Activated T-helper 1 cell treated with anti-CD3 and anti-CD28 coated beads, Interleukin-12 subunit alpha, Interleukin-12 subunit beta, Interleukin-2, Interleukin-4 antibody, amounts not matched to agents 30 ng/mL and 10 ng/mL and 1 ng/mL, durations not matched to agents 14 hours and 24 hours and 36 hours (primary cell): ENCODE measurements at regions not wholly inside any gene's neighbourhood (a gene's known extent, or its start where the extent isn't known, plus 50 kb on each side); places are given as distances from the start of the nearest gene placed in this dataset.
"Not testable (repeated sequence)": the region's sequence is repeated elsewhere in the genome, so short reads cannot be mapped to it uniquely, and the experiment has no call there.

Source experiments
- DNase-seq: peaks from one replicate; pipeline ENCODE4 v3.0.0; 2021; ENCODE audit warnings: low spot score
- H3K27ac Mint-ChIP-seq: one replicate; pipeline ENCODE4 v1.8.0; 2021; ENCODE audit warnings: mild to moderate bottlenecking, mixed read lengths
- H3K27me3 Mint-ChIP-seq: one replicate; pipeline ENCODE4 v1.8.0; 2022; ENCODE audit warnings: mild to moderate bottlenecking, moderate library complexity, mixed read lengths; ENCODE audit not compliant: insufficient read depth
- H3K36me3 Mint-ChIP-seq: one replicate; pipeline ENCODE4 v1.8.0; 2021; ENCODE audit warnings: low read depth, mixed read lengths
- H3K4me1 Mint-ChIP-seq: one replicate; pipeline ENCODE4 v1.8.0; 2021; ENCODE audit warnings: low read depth, mixed read lengths
- H3K4me3 Mint-ChIP-seq: one replicate; pipeline ENCODE4 v1.8.0; 2021; ENCODE audit warnings: mild to moderate bottlenecking, moderate library complexity, mixed read lengths
- H3K9me3 Mint-ChIP-seq: one replicate; pipeline ENCODE4 v1.8.0; 2021; ENCODE audit warnings: mixed read lengths
- intact Hi-C: fragments of 100-400 bp; cut with micrococcal nuclease; formaldehyde crosslinking; loops from one replicate; pipeline ENCODE4 v1.15.1; 2024

- H3K27me3 Mint-ChIP-seq, DNase-seq, H3K27ac Mint-ChIP-seq, H3K9me3 Mint-ChIP-seq, intact Hi-C loops, H3K4me1 Mint-ChIP-seq, H3K4me3 Mint-ChIP-seq, H3K36me3 Mint-ChIP-seq: not testable (repeated sequence)
Observed at GRCh38 chr1:149274493-149274892, 171.1 kb upstream of the NBPF9 start.

GRCh38 chr1:149275802-149276201 is 172.5 kb upstream of the NBPF9 start:
- H3K4me3 Mint-ChIP-seq, H3K27ac Mint-ChIP-seq, H3K27me3 Mint-ChIP-seq, DNase-seq, H3K36me3 Mint-ChIP-seq, H3K4me1 Mint-ChIP-seq, intact Hi-C loops, H3K9me3 Mint-ChIP-seq: not testable (repeated sequence)

DNA sequence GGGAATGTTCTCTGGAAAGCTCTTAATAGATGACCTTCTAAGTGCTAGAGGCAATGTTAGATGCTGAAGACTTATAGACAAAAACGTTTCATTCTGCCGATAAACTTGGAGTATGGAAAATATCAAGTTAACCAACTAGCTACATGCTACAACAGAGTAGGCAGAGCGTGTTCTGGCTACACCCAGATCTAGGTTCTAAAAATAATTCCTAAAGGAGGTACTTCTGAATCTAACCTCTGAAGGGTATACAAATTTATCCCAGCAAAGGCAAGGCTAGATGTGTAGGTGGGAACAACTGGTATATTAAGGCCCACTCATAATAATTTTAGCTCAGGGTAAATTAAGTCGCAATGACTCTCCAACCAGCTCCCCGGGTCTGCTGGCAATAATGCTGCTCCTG is 173.1 kb upstream of the NBPF9 start:
- H3K36me3 Mint-ChIP-seq, H3K4me1 Mint-ChIP-seq, H3K9me3 Mint-ChIP-seq, H3K4me3 Mint-ChIP-seq, DNase-seq, intact Hi-C loops, H3K27ac Mint-ChIP-seq, H3K27me3 Mint-ChIP-seq: not testable (repeated sequence)

GRCh38 chr1:149278156-149278555 is 174.8 kb upstream of the NBPF9 start:
- intact Hi-C loops, DNase-seq, H3K36me3 Mint-ChIP-seq, H3K4me3 Mint-ChIP-seq, H3K4me1 Mint-ChIP-seq, H3K27ac Mint-ChIP-seq, H3K9me3 Mint-ChIP-seq, H3K27me3 Mint-ChIP-seq: not testable (repeated sequence)

- H3K4me3 Mint-ChIP-seq, H3K9me3 Mint-ChIP-seq, H3K27me3 Mint-ChIP-seq, intact Hi-C loops, DNase-seq, H3K36me3 Mint-ChIP-seq, H3K27ac Mint-ChIP-seq, H3K4me1 Mint-ChIP-seq: not testable (repeated sequence)
Observed at GRCh38 chr1:149279015-149279414, 175.7 kb upstream of the NBPF9 start.

DNA sequence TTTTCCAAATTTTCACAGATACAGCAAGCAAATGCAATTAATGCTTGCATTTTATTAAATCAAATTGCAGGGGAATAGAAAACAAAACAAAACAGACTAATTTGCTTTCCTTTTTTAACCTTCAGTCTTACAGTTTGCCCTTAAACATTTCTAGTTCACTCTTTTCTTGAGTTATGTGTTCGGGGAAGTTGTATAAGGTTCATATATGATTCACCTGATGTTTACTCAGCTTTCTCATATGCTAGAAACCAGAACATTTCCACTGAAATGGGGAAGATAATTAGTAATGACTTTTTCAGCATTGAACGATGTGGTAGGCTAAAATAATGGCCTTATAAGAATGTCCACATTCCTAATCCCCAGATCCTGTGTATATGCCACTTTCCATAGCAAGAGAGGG is 176.2 kb upstream of the NBPF9 start:
- H3K27ac Mint-ChIP-seq, H3K9me3 Mint-ChIP-seq, H3K27me3 Mint-ChIP-seq, H3K4me1 Mint-ChIP-seq, intact Hi-C loops, DNase-seq, H3K4me3 Mint-ChIP-seq, H3K36me3 Mint-ChIP-seq: not testable (repeated sequence)

DNA sequence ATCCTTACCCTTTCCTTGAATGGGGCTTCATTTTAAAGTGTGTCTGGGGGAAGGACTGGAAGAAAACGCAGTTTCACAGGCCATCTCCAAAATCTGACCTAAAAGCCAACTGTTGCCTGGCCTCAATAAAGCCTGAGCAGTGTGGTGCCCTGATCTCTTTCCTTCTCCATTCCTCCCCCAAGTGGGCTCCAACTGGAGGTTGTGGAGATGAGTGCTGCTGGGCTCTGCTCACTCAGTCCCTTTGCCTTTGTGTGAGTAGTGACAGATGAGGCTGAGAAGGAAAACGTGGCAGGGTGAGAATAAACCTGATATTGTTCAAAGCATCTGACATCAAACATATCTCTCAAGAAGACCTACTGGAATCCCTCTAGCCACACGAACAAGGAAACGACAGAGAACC is 181.4 kb upstream of the NBPF9 start:
- intact Hi-C loops, H3K36me3 Mint-ChIP-seq: not testable (repeated sequence)

GRCh38 chr1:149285205-149285604 is 181.9 kb upstream of the NBPF9 start:
- DNase-seq, H3K4me3 Mint-ChIP-seq, H3K27ac Mint-ChIP-seq, H3K9me3 Mint-ChIP-seq, H3K27me3 Mint-ChIP-seq, H3K36me3 Mint-ChIP-seq, intact Hi-C loops, H3K4me1 Mint-ChIP-seq: not testable (repeated sequence)

More for the DNA sequence above, 181.4 kb upstream of the NBPF9 start:
- H3K9me3 Mint-ChIP-seq, H3K27me3 Mint-ChIP-seq, H3K4me1 Mint-ChIP-seq, DNase-seq, H3K27ac Mint-ChIP-seq, H3K4me3 Mint-ChIP-seq: not testable (repeated sequence)

GRCh38 chr1:149285638-149286037 is 182.3 kb upstream of the NBPF9 start:
- H3K4me1 Mint-ChIP-seq, H3K27me3 Mint-ChIP-seq, H3K27ac Mint-ChIP-seq, H3K9me3 Mint-ChIP-seq, H3K36me3 Mint-ChIP-seq, intact Hi-C loops: not testable (repeated sequence)
- H3K4me3 Mint-ChIP-seq: peak overlapping the region; percentile 68
- peak; percentile 0 for DNase-seq

DNA sequence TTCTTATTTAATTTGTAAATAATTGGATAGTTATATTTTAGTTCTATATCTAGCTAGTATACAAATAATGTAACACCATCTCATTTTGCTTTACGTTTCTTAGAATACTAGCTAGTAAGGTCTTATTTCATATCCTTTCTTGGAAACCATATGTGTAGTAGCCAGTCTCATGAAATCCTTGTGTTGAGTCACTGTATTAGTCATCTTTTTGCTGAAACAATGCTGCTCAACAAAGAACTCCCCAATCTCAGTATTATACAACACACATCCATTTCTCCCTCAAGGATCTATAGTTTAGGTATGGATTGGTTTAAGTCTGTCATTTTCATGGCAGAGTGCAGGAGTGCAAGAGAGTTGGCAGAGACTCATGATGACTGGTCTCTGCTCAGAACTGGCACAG is 185.2 kb upstream of the NBPF9 start:
- H3K9me3 Mint-ChIP-seq, H3K27me3 Mint-ChIP-seq, intact Hi-C loops, H3K4me3 Mint-ChIP-seq, H3K36me3 Mint-ChIP-seq, H3K27ac Mint-ChIP-seq, DNase-seq, H3K4me1 Mint-ChIP-seq: not testable (repeated sequence)

DNA sequence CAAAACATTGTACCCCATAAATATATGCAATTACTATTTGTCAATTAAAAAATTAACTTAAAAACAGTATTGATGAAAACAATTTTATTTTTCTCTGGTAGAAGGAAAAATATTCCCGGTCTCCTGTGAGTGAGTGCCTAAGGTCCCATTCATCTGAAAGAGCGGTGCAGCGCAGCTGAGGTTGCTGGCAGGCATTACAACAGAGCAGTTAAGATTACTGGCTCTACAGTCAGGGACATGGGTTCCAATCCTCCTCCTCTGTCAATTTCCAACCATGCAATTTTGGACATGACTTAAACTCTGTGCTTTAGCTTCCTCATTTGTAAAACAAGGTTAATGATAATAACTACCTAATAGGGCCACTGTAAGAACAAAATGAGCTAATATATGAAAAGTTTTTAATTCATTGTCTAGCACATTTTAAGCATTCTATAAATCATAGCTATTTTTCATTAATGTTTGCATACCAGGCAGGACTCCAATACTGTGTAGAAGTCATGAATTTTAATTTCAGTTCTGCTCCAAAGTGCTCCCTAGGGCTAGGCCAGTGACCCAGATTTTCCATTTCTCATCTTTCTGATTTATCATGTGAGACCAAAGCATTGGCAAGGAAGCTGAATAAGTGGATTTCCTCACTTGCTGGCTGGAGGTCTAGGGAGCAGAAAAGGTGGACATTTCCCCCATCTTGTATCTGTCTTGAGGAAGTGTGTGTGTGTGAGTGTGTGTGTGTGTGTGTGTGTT is 174.2 kb upstream of the NBPF19 start:
- DNase-seq, H3K4me3 Mint-ChIP-seq, H3K4me1 Mint-ChIP-seq, intact Hi-C loops, H3K36me3 Mint-ChIP-seq, H3K27me3 Mint-ChIP-seq, H3K27ac Mint-ChIP-seq, H3K9me3 Mint-ChIP-seq: not testable (repeated sequence)

- H3K27me3 Mint-ChIP-seq, H3K9me3 Mint-ChIP-seq, H3K27ac Mint-ChIP-seq, H3K4me3 Mint-ChIP-seq, intact Hi-C loops, H3K4me1 Mint-ChIP-seq, DNase-seq, H3K36me3 Mint-ChIP-seq: not testable (repeated sequence)
Observed at GRCh38 chr1:149301282-149301681, 173.6 kb upstream of the NBPF19 start.

DNA sequence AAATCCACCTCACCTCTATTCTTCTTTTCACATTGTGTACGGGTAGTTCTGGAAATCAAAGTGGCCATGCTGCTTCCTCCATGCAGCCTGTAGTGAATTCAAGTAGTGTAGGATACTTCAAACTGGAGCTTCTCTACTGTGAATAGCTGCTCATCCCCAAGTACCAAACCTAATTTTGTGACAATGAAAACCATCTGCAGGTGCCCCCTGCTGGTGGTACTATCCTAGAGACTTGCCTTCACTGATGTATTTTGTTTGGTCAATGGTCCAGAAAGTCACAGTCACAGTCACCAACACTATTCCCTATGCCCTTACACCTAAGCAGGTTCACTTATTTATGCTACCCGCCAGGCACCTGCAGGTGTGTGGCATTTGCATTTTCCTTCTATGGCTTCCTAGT is 170.0 kb upstream of the NBPF19 start:
- H3K4me3 Mint-ChIP-seq, H3K4me1 Mint-ChIP-seq, H3K27ac Mint-ChIP-seq, DNase-seq, H3K9me3 Mint-ChIP-seq, H3K27me3 Mint-ChIP-seq, intact Hi-C loops, H3K36me3 Mint-ChIP-seq: not testable (repeated sequence)

GRCh38 chr1:149307640-149308039 is 167.2 kb upstream of the NBPF19 start:
- H3K27ac Mint-ChIP-seq, DNase-seq, H3K4me3 Mint-ChIP-seq, H3K9me3 Mint-ChIP-seq, intact Hi-C loops, H3K27me3 Mint-ChIP-seq, H3K36me3 Mint-ChIP-seq, H3K4me1 Mint-ChIP-seq: not testable (repeated sequence)
